ENCODE measurements at regions not wholly inside any gene's neighbourhood (a gene's known extent, or its start where the extent isn't known, plus 50 kb on each side); places are given as distances from the start of the nearest gene placed in this dataset.

- Histone ChIP-seq H3K27me3 (ENCODE audit: insufficient read depth, low read length, poor library complexity, severe bottlenecking) (no peaks in the 10 kb centered on the region), H3K4me1 (ENCODE audit: insufficient read depth, low read length, poor library complexity, severe bottlenecking) (no peaks in the 10 kb centered on the region), H4K20me1 (ENCODE audit: insufficient read depth, low read length, poor library complexity, severe bottlenecking) (no peaks in the 10 kb centered on the region), H3K9me2 (replicated peaks; ENCODE audit: low read depth, low read length) (no peaks in the 10 kb centered on the region), H2AFZ (ENCODE audit: low read length) (no peak overlapping the region), H3K9me3 (ENCODE audit: insufficient read depth, low read depth, low read length) (no peaks in the 10 kb centered on the region), H3F3A (ENCODE audit: low read depth) (no peaks in the 10 kb centered on the region), H3K79me2 (ENCODE audit: insufficient read depth, low read length) (no peaks in the 10 kb centered on the region), H3K36me3 (ENCODE audit: insufficient read depth, low read length) (no peaks in the 10 kb centered on the region), H3K4me2 (ENCODE audit: low read depth, low read length, poor library complexity, severe bottlenecking) (no peak overlapping the region), H3K9ac (ENCODE audit: low read depth, low read length, poor library complexity, severe bottlenecking) (no peak overlapping the region), H3K4me3 (ENCODE audit: low read length, poor library complexity, severe bottlenecking) (no peak overlapping the region)
- TF ChIP-seq EZH2phosphoT487 (IDR thresholded peaks at IDR 0.05; ENCODE audit: borderline replicate concordance) (no peak), CTCF (conservative IDR thresholded peaks at IDR 0.05; ENCODE audit: low read length) (no peak)
Measured at GRCh38 chr5:174324680-174325079, 279.2 kb downstream of the NSG2 start.

- H3K4me1 ChIP-seq (ENCODE audit: insufficient read depth, low read length, poor library complexity, severe bottlenecking), result no peaks in the 10 kb centered on the region
- H4K20me1 ChIP-seq (ENCODE audit: insufficient read depth, low read length, poor library complexity, severe bottlenecking), result no peaks in the 10 kb centered on the region
- H3F3A ChIP-seq (ENCODE audit: low read depth), result no peaks in the 10 kb centered on the region
- no peak overlapping the region for H3K4me3 ChIP-seq (ENCODE audit: low read length, poor library complexity, severe bottlenecking)
- H3K9me2 ChIP-seq (replicated peaks; ENCODE audit: low read depth, low read length), result no peaks in the 10 kb centered on the region
- no peak overlapping the region for H3K9ac ChIP-seq (ENCODE audit: low read depth, low read length, poor library complexity, severe bottlenecking)
- no peak overlapping the region for H2AFZ ChIP-seq (ENCODE audit: low read length)
- no peak for TF ChIP-seq EZH2phosphoT487 (IDR thresholded peaks at IDR 0.05; ENCODE audit: borderline replicate concordance)
- no peak for TF ChIP-seq CTCF (conservative IDR thresholded peaks at IDR 0.05; ENCODE audit: low read length)
- no peak overlapping the region for H3K4me2 ChIP-seq (ENCODE audit: low read depth, low read length, poor library complexity, severe bottlenecking)
- no peaks in the 10 kb centered on the region for H3K9me3 ChIP-seq (ENCODE audit: insufficient read depth, low read depth, low read length)
- no peaks in the 10 kb centered on the region for H3K27me3 ChIP-seq (ENCODE audit: insufficient read depth, low read length, poor library complexity, severe bottlenecking)
- H3K79me2 ChIP-seq (ENCODE audit: insufficient read depth, low read length), result no peaks in the 10 kb centered on the region
- no peaks in the 10 kb centered on the region for H3K36me3 ChIP-seq (ENCODE audit: insufficient read depth, low read length)
Measured at GRCh38 chr5:174325431-174325830, 279.9 kb downstream of the NSG2 start.

DNA sequence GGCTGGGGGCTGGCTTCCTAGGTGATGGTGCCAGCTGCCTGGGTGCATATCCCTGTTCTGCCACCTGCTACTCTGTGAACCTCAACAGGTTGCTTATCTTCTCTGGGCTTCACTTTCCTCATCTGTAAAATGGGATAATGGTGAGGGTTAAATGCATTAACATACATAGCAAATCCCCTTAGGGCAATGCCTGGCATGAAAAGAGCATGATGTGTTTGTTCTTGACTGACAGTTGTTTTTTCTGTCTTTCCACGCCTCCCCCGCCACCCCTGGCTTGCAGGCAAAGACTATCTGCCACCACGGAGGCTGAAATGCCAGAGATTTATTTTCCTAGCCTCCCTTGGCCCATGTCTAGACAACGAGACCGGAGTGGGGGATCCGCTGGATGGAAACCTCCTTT is 280.5 kb downstream of the NSG2 start:
- Histone ChIP-seq H3K4me3 (ENCODE audit: low read length, poor library complexity, severe bottlenecking) (no peak overlapping the region), H3K9me3 (ENCODE audit: insufficient read depth, low read depth, low read length) (no peaks in the 10 kb centered on the region), H3K9ac (ENCODE audit: low read depth, low read length, poor library complexity, severe bottlenecking) (no peak overlapping the region), H3K36me3 (ENCODE audit: insufficient read depth, low read length) (no peaks in the 10 kb centered on the region), H4K20me1 (ENCODE audit: insufficient read depth, low read length, poor library complexity, severe bottlenecking) (no peaks in the 10 kb centered on the region), H3K4me2 (ENCODE audit: low read depth, low read length, poor library complexity, severe bottlenecking) (no peak overlapping the region), H3F3A (ENCODE audit: low read depth) (no peaks in the 10 kb centered on the region), H3K27me3 (ENCODE audit: insufficient read depth, low read length, poor library complexity, severe bottlenecking) (no peaks in the 10 kb centered on the region), H3K4me1 (ENCODE audit: insufficient read depth, low read length, poor library complexity, severe bottlenecking) (no peaks in the 10 kb centered on the region), H2AFZ (ENCODE audit: low read length) (no peak overlapping the region), H3K79me2 (ENCODE audit: insufficient read depth, low read length) (no peaks in the 10 kb centered on the region), H3K9me2 (replicated peaks; ENCODE audit: low read depth, low read length) (no peaks in the 10 kb centered on the region)
- TF ChIP-seq CTCF (conservative IDR thresholded peaks at IDR 0.05; ENCODE audit: low read length) (no peak), EZH2phosphoT487 (IDR thresholded peaks at IDR 0.05; ENCODE audit: borderline replicate concordance) (no peak)

All from Loucy (cell line).